Effector memory CD4-positive, alpha-beta T cell (primary cell): ENCODE measurements at regions not wholly inside any gene's neighbourhood (a gene's known extent, or its start where the extent isn't known, plus 50 kb on each side); places are given as distances from the start of the nearest gene placed in this dataset.
"Not testable (repeated sequence)": the region's sequence is repeated elsewhere in the genome, so short reads cannot be mapped to it uniquely, and the experiment has no call there.

Source experiments
- DNase-seq, 3 donors: peaks; one replicate each; pipeline ENCODE4 v3.0.0-alpha.2; 2020
- H3K27ac ChIP-seq: 2 replicates; pipeline ENCODE4 v1.7.0; 2013; ENCODE audit warnings: mild to moderate bottlenecking, low read length, moderate library complexity; ENCODE audit not compliant: insufficient read depth, poor library complexity, severe bottlenecking
- H3K27me3 ChIP-seq: replicated peaks from 2 replicates; pipeline ENCODE4 v1.7.0; 2013; ENCODE audit warnings: mild to moderate bottlenecking, low read length; ENCODE audit not compliant: insufficient read depth, control insufficient read depth, poor library complexity, severe bottlenecking
- H3K36me3 ChIP-seq: 2 replicates; pipeline ENCODE4 v1.7.0; 2013; ENCODE audit warnings: mild to moderate bottlenecking, low read length, moderate library complexity; ENCODE audit not compliant: control insufficient read depth, insufficient read depth
- H3K4me1 ChIP-seq: 2 replicates; pipeline ENCODE4 v1.7.0; 2013; ENCODE audit warnings: low read length, mild to moderate bottlenecking; ENCODE audit not compliant: control insufficient read depth, insufficient read depth, poor library complexity, severe bottlenecking
- H3K4me3 ChIP-seq: 2 replicates; pipeline ENCODE4 v1.7.0; 2013; ENCODE audit warnings: low read length, low read depth, mild to moderate bottlenecking; ENCODE audit not compliant: insufficient read depth, poor library complexity, severe bottlenecking
- H3K9me3 ChIP-seq: 2 replicates; pipeline ENCODE4 v1.7.0; 2013; ENCODE audit warnings: mild to moderate bottlenecking, low read length, moderate library complexity; ENCODE audit not compliant: control insufficient read depth

- not testable (repeated sequence) for H3K4me1 ChIP-seq, DNase-seq, H3K9me3 ChIP-seq, H3K36me3 ChIP-seq, H3K27ac ChIP-seq, H3K27me3 ChIP-seq, H3K4me3 ChIP-seq
Measured at GRCh38 chr2:87290566-87291307, 269.1 kb upstream of the PLGLB1 start.

DNA sequence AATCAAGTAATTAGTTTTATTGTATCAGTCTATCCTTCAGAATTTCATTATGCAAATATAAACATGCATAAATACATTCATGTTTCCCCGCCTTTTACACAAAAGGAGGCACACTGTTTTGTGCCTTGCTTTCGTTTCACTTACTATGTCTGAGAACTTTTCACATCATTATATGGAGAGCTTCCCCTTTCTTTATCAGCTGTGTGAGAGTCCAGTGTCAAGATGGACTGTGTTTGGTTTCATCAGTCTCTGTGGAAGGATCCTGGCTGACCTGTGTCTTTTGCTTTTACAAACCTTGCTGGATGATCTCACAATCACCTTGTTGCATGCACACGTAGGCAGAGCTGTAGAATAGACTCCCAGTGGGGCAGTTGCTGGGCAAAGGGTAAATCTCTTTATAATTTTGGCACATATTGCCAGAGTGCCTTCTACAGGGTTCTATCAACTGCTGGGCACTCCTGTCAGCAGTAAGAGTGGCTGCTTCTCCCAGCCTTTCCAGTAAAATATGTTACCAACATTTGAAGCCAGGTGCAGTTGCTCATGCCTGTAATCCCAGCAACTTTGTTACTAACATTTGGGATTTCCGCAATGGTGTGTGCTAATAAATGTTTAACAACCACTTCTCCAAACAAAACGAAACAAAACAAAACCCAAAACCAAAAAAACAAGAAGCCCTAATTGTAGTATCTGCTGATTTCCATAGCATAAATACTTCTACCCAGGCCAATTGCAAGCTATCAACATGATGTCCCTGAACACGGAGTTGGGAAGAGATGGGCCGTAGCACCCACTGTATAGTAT lies 270.0 kb upstream of the PLGLB1 start:
- H3K27me3 ChIP-seq, H3K4me3 ChIP-seq, H3K36me3 ChIP-seq, DNase-seq, H3K27ac ChIP-seq, H3K9me3 ChIP-seq, H3K4me1 ChIP-seq: not testable (repeated sequence)

DNA sequence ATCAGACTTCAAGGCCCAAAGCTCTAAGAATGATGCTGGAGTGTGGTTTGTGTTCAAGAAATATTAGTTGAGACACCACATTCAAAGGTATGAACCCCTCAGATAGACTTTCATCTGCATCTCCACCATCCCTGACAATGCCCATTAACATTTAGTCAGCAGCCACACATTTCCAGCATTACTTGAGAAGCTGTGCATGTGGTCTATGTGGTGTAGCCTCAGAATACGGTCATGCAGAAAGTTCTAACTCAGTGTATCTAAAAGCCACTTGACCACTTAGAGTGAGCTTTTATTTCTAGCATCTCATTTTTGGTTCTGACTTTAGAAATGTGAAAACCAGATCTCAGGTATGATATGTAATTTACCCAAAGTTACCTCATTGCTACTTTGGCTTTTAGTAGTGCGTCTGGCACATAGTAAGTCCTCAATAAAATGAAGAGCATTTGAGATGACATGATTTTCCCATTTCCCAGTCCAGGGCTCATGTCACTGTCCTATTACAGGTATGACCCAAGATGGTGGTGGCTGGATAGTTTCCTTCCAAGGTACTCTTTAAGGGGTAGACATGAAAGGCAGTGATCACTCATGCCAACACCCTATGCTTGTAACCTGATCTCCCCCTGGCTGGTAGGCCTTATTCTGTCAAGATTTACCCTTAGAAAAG lies 272.4 kb upstream of the PLGLB1 start:
- not testable (repeated sequence) for H3K4me3 ChIP-seq, DNase-seq, H3K4me1 ChIP-seq, H3K36me3 ChIP-seq, H3K27me3 ChIP-seq, H3K9me3 ChIP-seq, H3K27ac ChIP-seq

GRCh38 chr2:87295135-87295534 lies 273.5 kb upstream of the PLGLB1 start:
- H3K9me3 ChIP-seq, H3K36me3 ChIP-seq, H3K4me3 ChIP-seq, H3K4me1 ChIP-seq, DNase-seq, H3K27me3 ChIP-seq, H3K27ac ChIP-seq: not testable (repeated sequence)

GRCh38 chr2:87301349-87301748 lies 279.7 kb upstream of the PLGLB1 start:
- not testable (repeated sequence) for H3K36me3 ChIP-seq, H3K9me3 ChIP-seq, DNase-seq, H3K27ac ChIP-seq, H3K4me3 ChIP-seq, H3K4me1 ChIP-seq, H3K27me3 ChIP-seq

GRCh38 chr2:87301871-87302270 lies 280.2 kb upstream of the PLGLB1 start:
- not testable (repeated sequence) for H3K9me3 ChIP-seq, DNase-seq, H3K27me3 ChIP-seq, H3K4me3 ChIP-seq, H3K27ac ChIP-seq, H3K36me3 ChIP-seq, H3K4me1 ChIP-seq

DNA sequence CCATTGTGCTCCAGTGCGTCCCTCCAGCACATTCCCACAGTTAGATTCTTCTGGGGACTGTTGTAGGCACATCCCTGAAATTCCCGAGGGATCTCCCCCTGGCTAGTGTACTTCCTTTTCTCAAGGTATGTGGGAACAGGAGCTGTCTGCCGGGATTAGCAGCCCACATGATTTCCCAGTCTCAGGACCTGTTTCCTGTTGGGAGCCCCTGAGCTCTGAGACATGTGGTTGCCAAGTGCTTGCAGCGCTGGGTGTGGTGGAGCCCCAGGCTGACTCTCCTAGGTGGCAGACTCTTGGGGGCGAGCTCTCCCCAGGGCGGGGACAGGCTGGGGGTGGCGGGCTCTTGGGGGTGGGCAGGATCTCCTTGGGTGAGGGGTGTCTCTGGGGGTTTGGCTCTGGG lies 287.0 kb upstream of the PLGLB1 start:
- H3K27ac ChIP-seq, DNase-seq, H3K27me3 ChIP-seq, H3K9me3 ChIP-seq, H3K4me3 ChIP-seq, H3K4me1 ChIP-seq, H3K36me3 ChIP-seq: not testable (repeated sequence)

DNA sequence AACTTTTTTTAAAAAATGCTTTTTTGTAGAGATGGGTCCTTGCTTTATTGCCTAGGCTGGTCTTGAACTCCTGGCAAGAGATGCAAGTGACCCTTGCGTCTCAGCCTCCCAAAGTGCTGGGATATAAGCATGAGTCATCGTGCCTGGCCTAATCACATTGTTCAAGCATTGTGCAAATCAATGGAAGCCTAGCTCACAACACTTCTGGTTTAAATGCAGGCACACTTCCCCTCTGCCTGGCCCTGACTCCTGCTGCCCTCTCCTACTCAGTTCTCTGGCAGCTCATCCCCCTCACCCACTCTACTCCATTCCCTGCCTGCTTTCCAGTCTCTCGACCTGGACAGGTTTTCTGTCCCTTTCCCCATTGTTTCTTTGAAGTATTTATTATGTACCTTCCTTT lies 288.1 kb upstream of the PLGLB1 start:
- not testable (repeated sequence) for H3K27me3 ChIP-seq, H3K9me3 ChIP-seq, H3K4me1 ChIP-seq, H3K36me3 ChIP-seq, H3K27ac ChIP-seq, H3K4me3 ChIP-seq, DNase-seq

DNA sequence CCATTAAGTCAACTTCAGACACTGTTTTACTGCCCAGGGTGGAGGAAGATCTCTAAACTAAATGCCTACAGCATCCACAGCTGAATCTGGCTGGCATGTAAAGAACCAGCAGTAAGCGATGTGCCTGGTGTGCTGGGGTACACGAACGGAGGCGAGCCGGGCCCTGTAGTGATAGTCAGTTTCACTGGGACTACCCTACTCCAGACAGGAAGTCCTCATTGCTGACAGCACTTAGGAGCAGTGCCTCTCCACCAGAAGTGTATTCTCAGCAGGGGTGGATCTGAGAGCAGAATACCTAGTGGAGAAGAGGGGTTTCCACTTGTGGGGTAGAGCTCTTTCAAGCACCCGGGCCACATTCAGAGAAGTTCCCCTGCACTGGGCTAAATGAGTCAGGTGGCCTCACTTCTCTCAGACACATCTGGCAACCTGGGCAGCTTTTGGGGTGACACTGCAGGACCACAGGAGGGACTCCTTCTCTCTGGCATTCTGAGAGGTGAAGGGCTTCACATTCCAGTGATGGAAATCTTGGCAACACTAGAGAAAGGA lies 290.3 kb upstream of the PLGLB1 start:
- not testable (repeated sequence) for H3K4me3 ChIP-seq, H3K27ac ChIP-seq, H3K4me1 ChIP-seq, H3K36me3 ChIP-seq, H3K9me3 ChIP-seq, H3K27me3 ChIP-seq, DNase-seq

DNA sequence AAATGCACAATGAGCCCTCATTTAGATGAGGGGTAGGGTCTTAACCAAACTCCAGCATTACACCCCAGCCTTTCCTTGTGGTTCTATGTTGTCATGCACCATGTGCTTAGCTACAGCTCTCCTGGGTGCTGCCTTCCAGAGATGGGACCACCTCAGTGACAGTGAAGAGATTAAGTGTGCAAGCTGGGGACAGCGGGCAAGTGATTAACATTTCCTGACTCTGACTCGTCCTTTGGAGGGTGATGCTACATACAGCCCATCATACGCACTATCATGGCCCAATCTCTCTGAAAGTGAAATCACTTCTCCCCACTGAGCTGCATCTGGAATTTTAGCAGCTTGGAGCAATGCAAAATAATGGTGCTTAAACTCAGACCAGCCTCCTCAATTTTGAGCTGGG lies 293.0 kb upstream of the PLGLB1 start:
- H3K27me3 ChIP-seq, H3K36me3 ChIP-seq, H3K9me3 ChIP-seq, H3K4me1 ChIP-seq, H3K4me3 ChIP-seq, DNase-seq, H3K27ac ChIP-seq: not testable (repeated sequence)
